ENCODE measurements at regions not wholly inside any gene's neighbourhood (a gene's known extent, or its start where the extent isn't known, plus 50 kb on each side); places are given as distances from the start of the nearest gene placed in this dataset.

DNA sequence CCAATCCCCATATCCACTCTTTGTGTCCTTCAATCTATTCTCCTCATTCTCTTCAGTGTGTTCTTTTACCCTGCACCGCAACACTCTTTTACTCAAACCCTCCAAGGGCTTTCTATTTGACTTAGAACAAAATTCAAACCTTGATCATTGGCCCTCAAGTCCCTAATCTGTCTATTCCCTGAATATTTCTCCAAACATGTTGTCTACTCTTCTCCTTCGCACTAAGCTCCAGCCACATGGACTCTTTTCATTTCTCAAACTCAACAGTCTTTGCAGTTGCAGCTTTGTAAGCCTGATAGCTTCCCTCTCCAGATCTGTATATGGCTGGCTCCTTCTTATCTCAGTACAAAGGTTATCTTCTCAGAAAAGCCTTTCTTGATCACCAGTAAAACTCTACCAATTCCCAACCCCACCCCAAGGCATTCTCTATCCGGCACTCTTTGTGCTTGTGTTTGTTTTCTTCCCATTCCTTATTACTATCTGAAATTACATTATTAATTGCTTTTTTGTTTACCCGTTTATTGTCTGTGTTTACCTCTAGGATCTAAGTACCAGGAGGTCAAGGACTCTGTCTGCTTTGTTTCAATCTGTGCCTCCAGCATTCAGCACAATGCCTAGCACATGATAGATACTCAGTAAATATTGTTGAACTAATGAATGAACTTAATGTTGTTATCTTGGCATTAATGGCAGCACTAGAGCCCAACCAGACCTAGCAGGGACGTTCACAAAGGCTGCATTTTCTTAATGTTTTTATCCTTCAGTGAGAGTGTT, 147.4 kb downstream of the BBOX1 start:
- no peak for DNase-seq

DNA sequence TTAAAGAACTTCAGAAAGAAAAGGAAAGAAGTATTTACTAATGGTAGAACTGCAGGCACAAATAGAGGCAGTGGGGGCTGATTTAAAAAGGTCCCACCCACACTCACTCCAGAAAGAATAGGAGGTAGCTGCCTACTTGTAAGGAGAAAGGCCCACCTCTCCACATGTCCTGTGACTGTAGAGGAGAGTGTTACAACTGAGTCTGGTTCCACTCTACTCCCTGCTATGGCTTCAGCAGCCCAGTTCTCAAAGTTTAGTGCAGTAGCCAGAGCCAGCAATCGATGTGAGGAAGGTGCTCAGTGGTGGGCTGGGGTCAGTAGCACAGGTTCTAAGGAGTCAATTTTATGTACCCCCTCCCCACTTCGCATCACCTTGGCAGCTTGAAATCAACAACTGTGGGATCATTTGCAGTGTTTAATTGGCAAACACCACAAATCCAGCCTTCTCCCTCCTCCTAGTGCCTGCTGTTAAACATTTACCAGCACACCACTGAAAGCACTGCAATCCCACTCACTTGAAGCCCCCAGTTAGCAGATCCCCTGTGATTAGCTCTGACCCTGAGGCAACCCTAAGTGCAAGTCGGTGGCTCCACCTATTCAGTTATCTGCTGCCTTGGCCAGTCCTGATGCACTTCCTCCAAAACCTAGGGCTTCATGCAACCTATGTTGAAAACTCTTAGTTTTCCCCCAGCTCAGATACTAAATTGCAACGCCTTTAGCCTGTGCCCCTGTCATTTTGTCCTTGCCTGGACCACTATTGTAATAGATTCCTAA, 146.6 kb downstream of the BBOX1 start:
- no peak for DNase-seq

DNA sequence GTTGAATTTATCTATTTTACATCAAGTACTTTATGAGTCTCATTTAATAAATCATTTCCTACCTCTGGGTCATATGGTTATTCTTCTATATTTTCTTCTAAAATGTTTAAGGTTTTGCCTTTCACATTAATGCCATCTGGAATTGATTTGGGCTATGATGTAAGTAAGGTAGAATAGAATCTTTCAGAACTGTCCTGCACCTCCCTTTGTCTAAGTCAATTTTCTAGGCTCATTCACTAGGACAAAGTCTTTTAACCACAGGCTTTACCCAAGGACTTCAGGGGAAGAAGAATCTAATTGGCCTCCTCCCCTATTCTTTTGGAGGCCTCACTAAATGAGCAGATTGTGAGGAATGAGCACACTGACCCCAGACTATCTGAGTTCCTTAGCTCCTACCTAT, 146.0 kb downstream of the BBOX1 start:
- no peak for DNase-seq

DNA sequence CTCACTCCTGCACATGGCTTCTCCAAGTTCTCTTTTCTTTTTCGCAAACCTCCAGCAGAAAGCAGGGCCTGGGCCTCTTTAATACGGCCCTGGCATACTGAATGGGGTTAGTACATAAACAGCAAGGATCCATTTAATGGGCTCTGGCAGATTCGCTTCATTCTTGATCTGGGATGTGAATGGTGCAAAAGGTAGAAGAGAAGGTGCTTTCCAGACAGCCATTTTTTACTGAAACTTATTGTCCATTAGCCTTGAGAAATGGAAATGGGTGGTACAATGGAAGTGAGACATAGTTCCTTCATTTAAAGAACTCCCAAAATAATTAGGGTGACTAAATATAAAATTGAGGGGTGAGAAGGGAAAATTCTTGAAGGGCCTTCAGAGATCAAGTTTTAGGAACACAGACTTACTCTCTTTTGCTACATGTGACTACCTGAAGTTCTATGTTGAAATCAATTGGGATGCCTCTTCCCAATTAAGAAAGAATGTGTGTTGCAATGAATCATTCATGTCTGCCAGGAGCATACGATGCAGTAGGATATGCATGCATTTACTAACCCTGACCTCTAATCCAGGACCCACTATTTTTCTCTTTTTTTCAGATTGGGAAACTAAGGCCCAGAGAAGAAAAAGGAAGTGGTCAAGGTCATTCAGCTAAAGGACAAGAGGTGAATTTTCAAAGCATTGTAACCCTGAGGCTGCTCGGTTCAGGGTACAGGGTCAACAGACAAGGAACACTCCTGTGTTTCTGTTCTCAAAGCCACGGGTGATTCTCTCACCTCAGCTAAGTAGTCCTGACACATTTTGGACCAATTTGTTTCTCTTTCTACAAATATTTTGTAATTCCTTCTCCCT, 144.1 kb downstream of the BBOX1 start:
- no peak for DNase-seq

DNA sequence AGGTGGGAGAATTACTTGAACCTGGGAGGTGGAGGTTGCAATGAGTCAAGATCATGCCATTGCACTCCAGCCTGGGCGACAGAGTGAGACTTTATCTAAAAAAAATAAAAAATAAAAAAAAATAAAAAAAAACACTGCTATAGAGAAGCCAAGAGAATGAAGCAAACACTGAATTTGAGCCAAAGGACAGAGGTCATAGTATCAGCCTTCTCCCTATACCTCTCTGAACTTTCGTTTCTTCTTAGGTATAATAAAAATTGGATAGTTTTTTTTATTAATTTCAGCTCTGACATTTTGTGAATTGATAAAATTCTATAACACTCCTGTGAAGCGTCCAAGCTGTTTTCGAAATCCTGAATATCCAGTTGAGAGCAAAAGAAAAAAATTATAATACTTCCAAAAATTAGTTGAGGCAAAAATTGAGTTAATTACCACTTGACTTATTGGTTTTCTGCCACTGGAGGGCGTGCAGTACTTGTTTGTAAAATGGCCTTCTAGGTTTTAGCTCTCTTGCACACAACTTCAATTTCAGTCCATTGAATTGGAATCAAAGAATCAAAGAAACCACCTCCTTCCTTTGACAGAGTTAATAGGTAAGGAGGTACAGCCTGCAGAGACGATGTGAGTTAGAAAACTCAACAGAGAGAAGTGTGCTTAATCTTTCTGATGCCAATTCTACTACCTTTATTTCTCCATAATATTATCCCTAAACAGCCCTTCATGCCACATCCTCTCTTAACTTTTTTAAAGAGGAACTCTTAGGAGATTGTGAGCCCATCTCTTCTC, 143.2 kb downstream of the BBOX1 start:
- peak; percentile 54 to 66 (median 58) for DNase-seq

DNA sequence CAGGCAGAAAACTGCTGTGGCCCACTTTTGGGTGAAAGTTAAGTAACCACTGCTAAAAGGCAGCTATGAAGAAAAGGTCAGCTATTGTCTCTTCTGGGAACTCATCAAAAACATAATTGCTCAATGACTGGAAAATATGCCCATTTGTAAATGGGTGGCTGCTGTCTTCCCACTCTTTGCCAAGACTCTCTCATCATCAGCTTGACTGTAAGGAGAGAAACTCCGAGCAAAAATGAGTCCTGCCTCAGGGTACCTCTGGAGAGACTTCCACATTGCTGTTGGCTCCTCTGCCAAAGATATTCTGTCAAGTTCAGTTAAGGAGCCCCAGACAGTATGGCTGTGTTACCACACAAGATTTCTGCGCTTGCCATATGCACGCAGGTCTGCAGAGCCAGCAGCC, 138.7 kb downstream of the BBOX1 start:
- no peak for DNase-seq

DNA sequence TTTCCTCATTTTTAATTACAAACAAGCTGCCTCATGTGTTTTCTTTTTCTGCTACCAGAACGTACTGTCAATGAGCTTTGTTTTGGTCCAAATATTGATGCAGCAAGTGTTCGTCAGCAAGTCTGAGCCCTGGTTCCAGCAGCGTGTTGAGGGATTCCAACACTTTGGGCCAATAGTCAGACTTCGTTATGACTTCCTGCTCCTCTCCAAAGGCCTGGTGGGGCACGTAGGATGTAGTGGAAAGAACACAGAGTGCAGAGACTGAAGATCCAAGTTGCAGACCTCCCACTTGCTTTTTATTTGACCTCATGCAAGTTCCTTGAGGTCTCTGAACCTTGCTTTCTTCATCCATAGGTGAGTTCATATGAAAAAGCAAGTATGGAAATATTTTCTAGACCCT, 138.2 kb downstream of the BBOX1 start:
- DNase-seq = no peak

All from suppressor macrophage (primary cell).